Adrenal gland (tissue), 5 donors: ENCODE measurements at regions not wholly inside any gene's neighbourhood (a gene's known extent, or its start where the extent isn't known, plus 50 kb on each side); places are given as distances from the start of the nearest gene placed in this dataset.

ENCODE experiments used
- CTCF ChIP-seq, 6 experiments: fragments of 450-650 bp in 4 of 6; fragments of 200-600 bp in 2 of 6; sonication (generic) in 1 of 6; IDR thresholded peaks; 1 replicate in 5 of 6; 2 replicates in 1 of 6; pipeline versions ENCODE4 v1.5.1 to v1.8.0; 2016 to 2021; ENCODE audit warnings: antibody characterized with exemption in 6 of 6, mild to moderate bottlenecking in 2 of 6, moderate library complexity in 1 of 6
- POLR2A ChIP-seq, 2 donors: fragments of 450-650 bp; IDR thresholded peaks; one replicate each; pipeline ENCODE4 v1.6.1; 2017; ENCODE audit warnings: antibody characterized with exemption in 2 of 2, mild to moderate bottlenecking in 2 of 2, moderate library complexity in 1 of 2
- donor health status: DM: no; HTN: no; CAD: no.

GRCh38 chr1:112143871-112144441 is 154.5 kb upstream of the KCND3 start:
- no peak for TF ChIP-seq CTCF (IDR thresholded peaks at IDR 0.05)
- TF ChIP-seq POLR2A (IDR thresholded peaks at IDR 0.05), result no peak
